GM21515 (cell line): ENCODE measurements at regions not wholly inside any gene's neighbourhood (a gene's known extent, or its start where the extent isn't known, plus 50 kb on each side); places are given as distances from the start of the nearest gene placed in this dataset.

Experiments used
- ATAC-seq: cut with Tn5 transposase; IDR thresholded peaks from one replicate; pipeline ENCODE4 v1.9.1; 2021; ENCODE audit not compliant: unreplicated experiment

DNA sequence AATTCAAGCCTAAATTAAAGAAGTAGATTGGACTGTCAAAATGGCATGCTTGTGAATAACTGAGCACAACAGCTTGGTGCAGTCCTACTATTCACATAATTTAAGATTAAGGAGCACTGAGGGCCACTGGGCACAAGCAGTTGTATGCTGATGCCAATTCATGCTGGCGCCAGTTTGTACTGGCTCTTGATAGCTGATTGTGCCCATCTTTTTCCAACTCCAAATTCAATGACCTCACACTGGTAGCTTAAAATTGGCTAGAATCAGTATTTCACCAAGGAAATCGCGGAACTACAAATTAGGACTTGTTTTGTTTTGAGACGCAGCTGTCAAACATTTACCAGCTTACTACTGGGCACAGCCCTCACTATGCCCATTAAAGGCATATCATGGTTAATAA lies 969.2 kb downstream of the JRKL start:
- ATAC-seq = no peak

GRCh38 chr11:97361812-97362378 lies 972.1 kb downstream of the JRKL start:
- ATAC-seq = no peak

DNA sequence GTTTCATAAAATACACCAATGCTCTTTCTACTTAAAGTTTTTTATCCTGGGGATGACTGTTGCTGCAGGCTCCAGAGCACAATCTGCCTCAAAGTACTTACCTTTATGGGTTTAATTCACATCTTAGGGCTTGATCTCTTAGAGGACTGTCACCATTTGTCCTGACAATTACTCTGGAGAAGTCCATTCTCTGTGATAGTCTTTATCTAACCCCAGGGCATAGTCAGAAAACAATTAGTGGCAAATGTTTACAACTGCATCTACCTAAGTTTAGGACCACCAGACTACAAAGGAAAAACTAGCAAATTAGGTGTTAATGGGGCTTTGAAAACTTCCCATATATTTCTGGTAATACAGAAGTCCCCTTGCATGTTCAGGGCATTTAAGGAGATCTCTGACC lies 973.5 kb downstream of the JRKL start:
- ATAC-seq = no peak

DNA sequence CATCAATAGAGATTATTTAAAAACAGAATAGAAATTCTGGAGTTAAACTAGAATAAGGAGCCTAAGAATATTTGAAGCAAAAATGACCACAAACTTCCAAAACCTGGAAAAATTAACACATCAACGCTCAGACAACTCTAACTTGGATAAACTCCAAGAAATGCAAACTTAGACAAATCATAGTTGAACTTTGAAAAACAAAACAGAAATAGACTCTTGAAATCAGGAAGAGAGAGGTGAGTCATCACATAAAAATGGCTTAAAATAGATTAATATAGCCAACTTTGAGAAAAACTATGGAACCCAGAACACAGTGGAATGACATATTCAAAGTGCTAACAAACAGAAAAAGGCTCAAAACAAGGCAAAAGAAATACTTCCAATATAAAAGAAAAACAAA lies 974.2 kb downstream of the JRKL start:
- no peak for ATAC-seq

DNA sequence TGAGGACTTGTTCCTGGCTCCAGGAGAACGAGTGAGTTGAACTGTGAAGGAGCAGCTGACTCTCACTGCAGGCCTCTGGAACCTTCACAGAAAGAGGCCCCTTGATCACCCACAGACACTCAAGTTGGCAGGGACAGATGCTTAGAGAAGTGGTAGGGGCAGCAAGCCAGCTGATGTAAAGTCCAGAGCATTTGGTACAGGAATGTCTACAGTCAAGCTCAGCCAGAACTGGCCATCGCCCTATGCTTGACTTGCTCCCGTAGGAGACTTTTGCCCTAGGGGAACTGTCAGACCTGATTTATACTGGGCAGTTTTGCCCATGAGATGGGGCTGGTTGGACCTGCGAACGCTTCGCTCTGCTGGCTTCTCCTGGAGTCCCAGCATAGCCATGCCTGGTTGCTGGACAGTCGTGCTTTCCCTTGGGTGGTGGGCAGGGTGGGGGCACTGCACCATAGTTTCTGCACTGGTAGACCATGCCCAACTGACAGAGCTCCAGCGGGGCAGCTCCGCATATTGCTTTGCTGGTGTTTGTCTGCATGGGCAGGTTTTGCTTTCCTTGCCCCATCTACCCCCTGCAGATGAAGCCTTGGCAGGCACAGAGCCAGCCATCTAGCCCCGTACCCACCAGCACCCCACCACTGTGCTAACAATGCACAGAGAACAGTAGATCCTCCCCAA lies 977.7 kb downstream of the JRKL start:
- no peak for ATAC-seq

DNA sequence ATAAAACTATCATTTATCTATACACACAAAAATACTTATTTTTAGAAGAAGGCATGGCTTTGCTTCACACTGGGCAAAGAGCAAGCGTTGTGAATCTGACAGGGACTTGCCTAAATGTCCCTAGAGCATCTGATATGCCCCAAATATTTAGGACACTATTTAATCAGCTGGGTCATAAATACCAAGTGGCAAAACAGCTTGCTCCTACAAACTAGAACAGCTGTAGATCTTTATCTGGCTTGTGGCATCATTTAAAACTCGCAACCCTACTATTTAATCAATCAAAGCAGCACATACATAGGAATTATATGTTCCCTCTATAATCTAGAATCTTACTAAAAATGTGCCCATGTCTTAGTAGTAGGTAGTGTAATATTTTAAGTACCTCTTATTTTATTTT lies 999.5 kb downstream of the JRKL start:
- ATAC-seq = no peak

DNA sequence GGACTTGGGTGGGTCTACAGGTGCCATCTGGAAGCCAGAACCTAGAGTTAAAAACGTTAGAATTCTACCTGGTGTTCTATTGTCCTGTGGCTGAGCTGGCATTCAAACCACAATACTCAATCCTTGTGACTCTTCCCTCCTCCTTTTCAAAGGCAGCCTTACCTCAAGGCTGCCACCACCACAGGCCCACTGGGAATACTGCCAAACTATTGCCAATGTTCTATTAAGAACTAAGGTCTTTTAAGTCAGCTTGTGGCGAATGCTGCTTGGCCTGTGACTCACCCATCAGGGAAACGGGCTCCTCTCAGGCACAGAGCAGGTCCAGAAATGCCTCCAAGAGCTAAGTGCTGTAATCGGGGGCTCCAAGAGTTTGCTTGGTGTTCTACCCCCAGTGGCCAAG lies 1008.4 kb downstream of the JRKL start:
- ATAC-seq = no peak

DNA sequence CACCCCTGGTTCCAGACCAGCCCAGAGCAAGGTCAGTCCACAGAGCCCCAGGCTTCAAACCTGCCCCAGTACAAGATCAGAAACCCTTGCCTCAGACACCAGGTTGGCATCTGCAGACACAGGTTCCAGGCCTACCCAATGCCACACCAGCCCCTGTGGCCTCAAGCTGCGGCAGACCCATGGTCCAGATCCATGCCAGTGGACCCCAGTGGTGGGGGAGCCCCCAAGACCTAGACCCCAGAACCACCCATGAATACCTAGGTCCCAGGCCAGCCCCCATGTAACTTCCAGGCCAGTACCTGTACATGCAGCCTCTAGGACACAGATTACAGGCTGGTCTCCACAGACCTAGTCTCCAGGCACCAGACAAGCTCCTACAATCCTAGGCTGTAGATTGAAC lies 1019.3 kb downstream of the JRKL start:
- no peak for ATAC-seq

DNA sequence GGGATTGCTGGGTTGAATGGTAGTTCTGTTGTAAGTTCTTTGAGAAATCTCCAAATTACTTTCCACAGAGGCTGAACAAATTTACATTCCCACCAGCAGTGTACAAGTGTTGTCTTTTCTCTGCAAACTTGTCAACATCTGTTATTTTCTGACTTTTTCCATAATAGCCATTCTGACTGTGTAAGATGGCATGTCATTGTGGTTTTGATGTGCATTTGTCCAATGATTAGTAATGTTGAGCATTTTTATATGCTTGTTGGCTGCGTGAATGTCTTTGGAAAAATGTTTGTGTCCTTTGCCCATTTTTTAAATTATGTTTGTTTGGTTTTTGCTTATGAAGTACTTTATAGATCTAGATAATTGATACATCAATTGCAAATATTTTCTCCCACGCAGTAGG lies 1025.0 kb downstream of the JRKL start:
- no peak for ATAC-seq

DNA sequence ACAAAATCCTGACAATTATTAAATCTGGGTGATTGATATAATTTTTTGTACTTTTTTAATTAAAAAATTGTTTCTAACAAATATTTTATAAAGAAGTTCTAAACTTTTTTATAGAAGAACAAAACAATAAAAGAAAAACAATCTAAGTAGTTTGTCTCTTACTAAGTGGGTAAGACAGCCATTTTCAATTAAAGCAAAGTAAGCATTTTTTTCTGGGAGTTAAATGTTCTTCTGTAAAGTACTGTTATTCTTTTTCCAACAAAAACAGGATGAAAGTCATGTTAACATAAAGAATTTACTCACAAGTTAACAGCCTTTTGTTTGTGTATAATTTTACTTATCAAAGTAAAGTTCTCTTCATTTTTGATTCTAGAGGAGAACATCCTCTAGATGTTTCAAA lies 1029.9 kb downstream of the JRKL start:
- no peak for ATAC-seq

DNA sequence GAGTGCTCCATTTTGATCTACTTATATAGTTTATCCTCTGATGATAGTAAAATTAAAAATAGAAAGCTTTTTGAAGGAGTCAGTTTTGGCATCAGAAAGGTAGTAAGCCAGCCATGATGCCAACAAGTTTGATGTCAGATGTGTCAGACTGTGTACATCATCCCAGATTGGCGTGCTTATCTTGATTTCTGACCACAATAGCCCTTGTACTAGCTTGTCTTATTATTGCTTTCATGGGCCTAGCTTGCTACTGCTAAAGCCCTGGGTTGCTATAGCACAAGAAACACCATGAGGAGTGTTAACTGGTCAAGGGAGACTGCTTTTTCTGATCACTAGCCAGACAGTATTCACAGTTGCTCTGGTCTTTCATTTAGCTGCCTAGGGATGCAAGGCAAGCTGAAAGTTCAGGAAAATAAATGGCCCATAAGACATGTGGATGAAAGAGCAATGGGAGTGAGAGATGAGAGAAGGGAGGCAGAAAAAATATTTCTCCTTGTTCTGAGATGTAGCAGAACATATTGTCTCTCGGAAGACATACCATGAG lies 1038.5 kb downstream of the JRKL start:
- ATAC-seq = no peak

- ATAC-seq = no peak
Observed at GRCh38 chr11:97430877-97431276, 1041.1 kb downstream of the JRKL start.

DNA sequence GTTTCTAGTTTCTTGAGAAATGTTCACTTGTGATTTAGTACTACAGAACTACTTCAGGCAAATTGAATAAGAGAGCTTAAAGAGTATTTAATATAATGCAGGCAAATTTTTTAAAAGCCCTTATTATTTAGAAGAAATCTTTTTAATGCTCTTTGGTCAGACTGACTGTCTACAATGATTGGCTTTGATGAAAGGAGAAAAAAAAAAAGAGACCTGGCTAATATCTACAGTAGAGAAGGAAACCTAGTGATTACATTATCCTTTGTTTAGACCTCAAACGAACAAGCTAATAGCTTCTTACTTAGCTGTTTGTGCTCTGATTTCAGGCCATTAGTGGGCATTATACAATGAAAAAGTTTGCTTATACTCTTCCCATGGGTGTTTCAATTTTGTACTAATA lies 1043.1 kb downstream of the JRKL start:
- no peak for ATAC-seq

DNA sequence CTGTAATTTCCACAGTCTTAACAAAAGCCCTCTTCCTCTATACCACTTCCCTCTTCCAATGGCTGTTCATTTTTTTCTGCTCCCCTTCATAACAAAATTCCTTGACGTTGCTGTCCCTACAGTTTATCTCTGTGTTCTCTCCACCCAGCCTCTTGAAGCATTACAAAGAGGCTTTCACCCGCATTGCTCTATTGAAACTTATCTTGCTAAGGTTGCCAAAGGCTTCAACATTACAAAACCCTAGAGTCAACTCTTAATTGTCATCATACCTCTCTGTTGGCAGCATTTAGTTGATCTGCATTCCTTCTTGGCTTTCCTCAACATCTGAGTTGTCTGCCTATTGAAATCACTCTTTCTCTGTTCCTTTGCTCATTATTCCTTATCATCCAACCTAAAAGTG lies 1055.7 kb downstream of the JRKL start:
- no peak for ATAC-seq

DNA sequence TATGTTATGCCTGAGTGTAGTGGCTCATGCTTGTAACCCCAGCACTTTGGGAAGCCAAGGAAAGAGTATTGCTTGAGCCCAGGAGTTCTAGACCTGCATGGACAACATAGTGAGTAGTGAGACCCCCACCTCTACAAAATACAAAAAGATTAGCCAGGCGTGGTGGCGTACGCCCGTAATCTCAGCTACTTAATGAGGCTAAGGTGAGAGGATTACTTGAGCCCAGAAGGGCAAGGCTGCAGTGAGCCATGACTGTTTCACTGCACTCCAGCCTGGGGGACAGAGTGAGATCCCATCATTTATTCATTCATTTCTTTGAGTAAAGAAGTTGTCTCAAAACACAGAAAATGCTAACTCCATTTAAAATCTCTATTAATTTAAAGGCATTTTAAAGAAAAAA lies 1061.6 kb downstream of the JRKL start:
- ATAC-seq = no peak

GRCh38 chr11:97454988-97455387 lies 1065.2 kb downstream of the JRKL start:
- ATAC-seq = no peak

DNA sequence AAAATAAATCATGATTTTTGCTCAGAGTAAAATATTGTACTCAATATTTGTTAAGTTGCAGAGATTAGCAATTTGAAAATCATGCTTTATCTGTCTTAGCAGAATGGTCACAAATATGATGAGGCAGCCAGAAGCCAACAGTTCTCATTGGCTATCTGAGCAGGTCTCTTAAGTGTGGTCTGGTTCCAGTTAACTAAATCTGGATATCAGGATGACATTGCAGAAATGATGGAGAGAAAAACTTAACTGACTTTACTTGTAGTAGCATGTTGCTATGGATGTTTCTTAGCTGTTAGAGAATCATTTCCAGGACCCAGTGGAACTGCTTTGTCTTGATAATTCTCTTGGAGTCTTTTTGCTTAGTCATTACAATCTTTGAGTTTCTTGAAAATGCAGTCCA lies 1070.3 kb downstream of the JRKL start:
- ATAC-seq = no peak

DNA sequence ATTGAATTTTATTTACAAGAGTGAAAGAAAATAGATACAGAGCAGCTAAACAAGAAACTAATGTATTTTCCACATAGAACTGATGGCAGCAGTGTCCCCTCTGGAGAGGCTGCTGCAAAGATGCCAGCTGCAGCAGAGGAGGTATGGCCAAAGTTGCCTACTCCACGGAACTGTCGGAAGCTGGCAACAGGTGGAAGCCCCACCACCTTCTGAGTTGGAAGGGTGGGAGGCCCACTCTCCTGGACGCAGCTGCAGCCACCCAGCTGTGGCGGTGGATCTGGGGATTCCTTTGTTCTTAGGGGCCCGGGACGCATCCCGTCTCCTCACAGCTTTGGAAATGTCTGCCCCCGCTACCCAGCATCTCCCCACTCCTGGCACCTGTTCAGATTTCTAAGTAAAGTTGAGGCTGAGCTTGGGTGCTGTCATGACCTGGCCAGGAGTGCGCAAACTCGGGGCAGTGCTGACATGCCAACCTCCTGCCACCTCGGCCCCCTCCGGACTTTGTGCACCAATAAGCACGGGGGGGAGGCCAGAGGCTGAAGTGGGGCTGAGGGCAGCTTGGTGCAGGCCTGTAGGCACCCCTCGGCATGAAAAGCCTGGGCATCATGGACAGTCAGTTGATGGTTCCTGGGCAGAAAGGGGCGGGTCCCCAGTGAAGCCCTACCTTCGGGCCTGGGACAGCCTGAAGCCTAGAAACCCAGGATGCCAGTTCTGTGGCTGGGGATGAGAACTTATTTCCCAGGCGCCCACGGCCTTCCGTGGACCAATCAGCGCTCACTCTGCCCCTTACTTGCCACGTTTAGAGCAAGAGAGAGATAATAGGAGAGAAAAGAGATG lies 1071.4 kb downstream of the JRKL start:
- no peak for ATAC-seq

DNA sequence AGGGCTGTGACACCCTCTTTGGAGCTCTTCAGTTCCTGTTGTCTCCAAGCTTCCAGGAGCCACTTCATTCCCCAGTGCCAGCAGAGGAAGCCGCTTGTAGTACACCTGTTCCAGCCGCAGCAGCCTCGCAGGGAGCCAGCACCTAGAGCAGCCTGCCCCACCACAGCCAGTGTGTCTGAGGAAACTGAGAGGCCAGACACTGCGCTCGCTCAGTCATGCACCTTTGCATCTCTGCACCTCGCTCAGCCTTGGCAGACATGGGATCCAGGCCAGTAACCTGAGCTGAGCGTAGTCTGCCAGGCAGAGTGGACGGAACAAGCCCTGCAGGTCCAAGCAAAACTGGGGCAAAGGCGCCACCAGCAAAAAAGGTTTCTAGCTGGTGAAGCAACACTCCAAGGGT lies 1072.1 kb downstream of the JRKL start:
- no peak for ATAC-seq

- ATAC-seq = no peak
Observed at GRCh38 chr11:97463891-97464290, 1074.1 kb downstream of the JRKL start.

DNA sequence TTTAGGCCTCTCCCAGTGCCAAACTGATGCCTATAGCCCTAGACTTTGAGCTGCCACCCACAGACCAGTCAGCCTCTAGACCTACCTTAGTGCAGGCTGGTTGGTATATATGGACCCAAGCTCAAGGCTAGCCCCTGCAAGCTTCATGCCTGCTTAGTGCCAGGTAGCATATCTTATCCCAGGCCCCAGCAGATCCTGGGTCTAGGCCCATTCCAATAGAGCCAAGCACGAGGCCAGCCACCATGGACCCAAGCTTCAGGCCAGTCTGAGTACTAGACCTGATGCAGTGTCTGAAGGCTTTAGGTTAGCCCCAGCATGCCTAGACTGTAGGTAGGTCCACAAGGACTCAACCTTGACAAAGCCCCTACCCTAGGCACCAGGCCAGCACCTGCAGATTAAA lies 1081.7 kb downstream of the JRKL start:
- ATAC-seq = no peak

DNA sequence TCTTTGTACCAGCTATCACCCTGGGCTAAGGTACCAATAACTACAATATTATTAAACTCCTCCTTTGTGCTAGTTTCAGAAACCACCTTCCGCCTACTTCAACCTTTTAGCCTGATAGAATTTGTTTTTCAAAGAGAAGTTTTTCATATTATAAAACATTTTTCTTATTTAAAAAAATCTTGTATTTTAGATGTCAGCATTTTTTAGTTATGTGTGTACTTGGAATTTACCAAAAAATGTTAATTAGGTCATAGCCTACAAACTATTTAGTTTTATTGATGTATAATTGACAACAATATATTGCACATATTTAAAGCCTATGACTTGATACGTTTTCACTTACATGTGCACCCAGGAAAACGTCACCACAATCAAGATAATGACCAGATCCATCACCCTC lies 1097.6 kb downstream of the JRKL start:
- no peak for ATAC-seq
